ENCODE measurements at regions not wholly inside any gene's neighbourhood (a gene's known extent, or its start where the extent isn't known, plus 50 kb on each side); places are given as distances from the start of the nearest gene placed in this dataset.

GRCh38 chr4:184884883-184885282, 59.1 kb upstream of the ACSL1 start:
- TF ChIP-seq GLIS3 (CRISPR knock-in tag; IDR thresholded peaks at IDR 0.05) (no peak), PPARA (CRISPR knock-in tag; IDR thresholded peaks at IDR 0.05; ENCODE audit: borderline replicate concordance) (no peak), ESRRG (CRISPR knock-in tag; IDR thresholded peaks at IDR 0.05) (no peak), TSHZ2 (CRISPR knock-in tag; IDR thresholded peaks at IDR 0.05) (no peak), TCF4 (CRISPR knock-in tag; IDR thresholded peaks at IDR 0.05; ENCODE audit: borderline replicate concordance) (no peak), RARB (CRISPR knock-in tag; IDR thresholded peaks at IDR 0.05) (no peak), ZNF8 (CRISPR knock-in tag; IDR thresholded peaks at IDR 0.05) (no peak), PATZ1 (CRISPR knock-in tag; IDR thresholded peaks at IDR 0.05; ENCODE audit: borderline replicate concordance) (no peak)
- no peak for ATAC-seq

GRCh38 chr4:184885602-184886001, 59.8 kb upstream of the ACSL1 start:
- no peak for ATAC-seq

More at GRCh38 chr4:184885602-184886001, 59.8 kb upstream of the ACSL1 start:
- TF ChIP-seq ZFP3 (CRISPR knock-in tag; IDR thresholded peaks at IDR 0.05) = no peak
- TF ChIP-seq ZNF565 (CRISPR knock-in tag; conservative IDR thresholded peaks at IDR 0.05; ENCODE audit: low read depth) = no peak
- TF ChIP-seq TOX (CRISPR knock-in tag; IDR thresholded peaks at IDR 0.05; ENCODE audit: borderline replicate concordance) = no peak
- TF ChIP-seq POU6F1 (CRISPR knock-in tag; IDR thresholded peaks at IDR 0.05; ENCODE audit: borderline replicate concordance, low read depth) = no peak
- TF ChIP-seq ARNTL (CRISPR knock-in tag; IDR thresholded peaks at IDR 0.05; ENCODE audit: borderline replicate concordance, low read depth) = no peak
- no peak for TF ChIP-seq ZNF70 (CRISPR knock-in tag; IDR thresholded peaks at IDR 0.05)
- TF ChIP-seq OSR1 (CRISPR knock-in tag; IDR thresholded peaks at IDR 0.05) = no peak
- no peak for TF ChIP-seq GLIS3 (CRISPR knock-in tag; IDR thresholded peaks at IDR 0.05)
- TF ChIP-seq CREB5 (CRISPR knock-in tag; IDR thresholded peaks at IDR 0.05; ENCODE audit: low read depth) = no peak
- no peak for TF ChIP-seq CSRNP3 (CRISPR knock-in tag; IDR thresholded peaks at IDR 0.05)
- no peak for TF ChIP-seq ZC3H10 (CRISPR knock-in tag; IDR thresholded peaks at IDR 0.05)
- TF ChIP-seq SNAI2 (CRISPR knock-in tag; IDR thresholded peaks at IDR 0.05) = no peak
- TF ChIP-seq TSHZ2 (CRISPR knock-in tag; IDR thresholded peaks at IDR 0.05) = no peak
- no peak for TF ChIP-seq ZNF8 (CRISPR knock-in tag; IDR thresholded peaks at IDR 0.05)
- TF ChIP-seq ESRRG (CRISPR knock-in tag; IDR thresholded peaks at IDR 0.05) = no peak
- no peak for TF ChIP-seq PATZ1 (CRISPR knock-in tag; IDR thresholded peaks at IDR 0.05; ENCODE audit: borderline replicate concordance)
- no peak for TF ChIP-seq ZFP30 (CRISPR knock-in tag; IDR thresholded peaks at IDR 0.05)

Measured in SK-N-SH treated with all-trans-retinoic acid at 6 μM for 48 hours (cell line).